ACC112 (cell line): ENCODE measurements at regions not wholly inside any gene's neighbourhood (a gene's known extent, or its start where the extent isn't known, plus 50 kb on each side); places are given as distances from the start of the nearest gene placed in this dataset.
"Not testable (repeated sequence)": the region's sequence is repeated elsewhere in the genome, so short reads cannot be mapped to it uniquely, and the experiment has no call there.

ENCODE experiments used
- H2AFZ ChIP-seq: fragments of 200-600 bp; sonication (generic); one replicate; pipeline ENCODE4 v1.6.0; 2017; ENCODE audit warnings: antibody characterized with exemption, low read length; ENCODE audit not compliant: unreplicated experiment
- H3K27ac ChIP-seq: fragments of 200-600 bp; sonication (generic); 2 replicates; pipeline ENCODE4 v1.5.1; 2014; ENCODE audit warnings: low read depth, mild to moderate bottlenecking, antibody characterized with exemption, low read length, moderate library complexity
- H3K27me3 ChIP-seq: fragments of 200-600 bp; sonication (generic); 2 replicates; pipeline ENCODE4 v1.6.1; 2014; ENCODE audit warnings: mild to moderate bottlenecking, antibody characterized with exemption, low read length, moderate library complexity, mixed read lengths; ENCODE audit not compliant: insufficient read depth
- H3K36me3 ChIP-seq: fragments of 200-600 bp; sonication (generic); 2 replicates; pipeline ENCODE4 v1.6.1; 2016; ENCODE audit warnings: mild to moderate bottlenecking, antibody characterized with exemption, low read length, moderate library complexity, mixed read lengths; ENCODE audit not compliant: insufficient read depth
- H3K4me1 ChIP-seq: fragments of 200-600 bp; sonication (generic); one replicate; pipeline ENCODE4 v1.6.1; 2016; ENCODE audit warnings: low read length, mixed read lengths; ENCODE audit not compliant: insufficient read depth, unreplicated experiment, control insufficient read depth
- H3K4me3 ChIP-seq: fragments of 200-600 bp; sonication (generic); 2 replicates; pipeline ENCODE4 v1.5.1; 2014; ENCODE audit warnings: mild to moderate bottlenecking, low read depth, low read length
- H3K79me2 ChIP-seq: fragments of 200-600 bp; sonication (generic); one replicate; pipeline ENCODE4 v1.6.0; 2016; ENCODE audit warnings: low read length; ENCODE audit not compliant: control insufficient read depth, unreplicated experiment, insufficient read depth

DNA sequence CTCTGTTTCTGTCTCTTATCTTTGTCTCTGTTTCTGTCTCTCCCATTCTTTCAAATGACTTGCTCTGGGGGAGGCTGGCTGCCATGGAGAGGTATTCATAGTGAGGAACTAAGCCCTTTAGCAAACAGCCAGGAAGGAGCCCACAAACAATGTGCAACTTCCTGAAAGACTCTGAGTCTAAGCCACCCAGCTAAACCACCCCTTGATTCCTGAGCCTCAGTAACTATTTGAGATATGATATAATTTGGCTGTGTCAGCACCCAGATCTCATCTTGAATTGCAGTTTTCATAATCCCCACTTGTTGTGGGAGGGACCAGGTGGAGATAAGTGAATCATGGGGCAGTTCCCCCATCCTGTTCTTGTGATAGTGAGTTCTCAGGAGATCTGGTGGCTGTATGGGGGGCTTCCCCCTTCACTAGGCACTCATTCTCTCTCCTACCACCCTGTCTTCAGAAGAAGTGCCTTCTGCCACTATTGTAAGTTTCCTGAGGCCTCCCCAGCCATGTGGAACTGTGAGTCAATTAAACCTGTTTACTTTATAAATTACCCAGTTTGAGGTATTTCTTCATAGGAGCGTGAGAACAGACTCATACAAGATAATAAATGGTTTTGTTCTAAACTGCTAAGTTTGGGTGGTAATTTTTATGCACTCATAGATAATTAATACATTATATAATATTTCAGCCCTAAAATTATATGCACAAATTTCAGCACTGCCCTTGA lies 121.2 kb upstream of the FOXP2 start:
- Histone ChIP-seq H3K79me2 (no peaks in the 10 kb centered on the region), H3K36me3 (no peaks in the 10 kb centered on the region), H3K27ac (no peak overlapping the region), H2AFZ (no peak overlapping the region), H3K4me3 (no peak overlapping the region), H3K27me3 (no peaks in the 10 kb centered on the region), H3K4me1 (no peaks in the 10 kb centered on the region)

DNA sequence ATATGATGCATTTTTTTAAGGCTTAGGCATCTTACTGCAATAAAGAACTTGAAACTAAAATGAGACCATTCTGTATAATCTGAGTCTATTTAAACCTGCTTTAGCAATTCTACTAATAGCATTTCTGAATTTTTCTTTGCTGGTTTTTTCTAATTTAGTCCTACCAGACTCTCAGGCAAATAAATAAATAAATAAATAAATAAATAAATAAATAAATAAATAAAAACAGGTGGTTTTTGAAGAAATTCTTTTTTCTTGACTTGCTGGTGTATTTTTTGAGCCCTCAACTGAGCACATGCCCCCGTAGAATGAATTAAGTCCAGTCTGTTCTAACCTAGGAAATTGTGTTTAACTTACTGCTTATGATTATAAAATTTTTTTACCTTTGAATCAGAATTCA lies 134.7 kb upstream of the FOXP2 start:
- Histone ChIP-seq H3K4me1 (no peaks in the 10 kb centered on the region), H3K4me3 (no peak overlapping the region), H2AFZ (no peak overlapping the region), H3K36me3 (no peaks in the 10 kb centered on the region), H3K27ac (no peak overlapping the region), H3K79me2 (no peaks in the 10 kb centered on the region), H3K27me3 (no peaks in the 10 kb centered on the region)

GRCh38 chr7:114273218-114273617 lies 141.4 kb upstream of the FOXP2 start:
- no peaks in the 10 kb centered on the region; the same call in 1 of the 2 replicates for H3K36me3 ChIP-seq
- no peaks in the 10 kb centered on the region for H3K79me2 ChIP-seq
- no peak overlapping the region for H3K27ac ChIP-seq
- no peak overlapping the region for H3K4me3 ChIP-seq
- no peaks in the 10 kb centered on the region for H3K4me1 ChIP-seq
- no peak overlapping the region for H2AFZ ChIP-seq
- no peaks in the 10 kb centered on the region for H3K27me3 ChIP-seq

- Histone ChIP-seq H3K79me2 (no peaks in the 10 kb centered on the region), H3K36me3 (no peaks in the 10 kb centered on the region; the same call in 1 of the 2 replicates), H3K27ac (no peak overlapping the region), H2AFZ (no peak overlapping the region), H3K27me3 (no peaks in the 10 kb centered on the region), H3K4me1 (no peaks in the 10 kb centered on the region), H3K4me3 (no peak overlapping the region)
Observed at GRCh38 chr7:114269714-114270113, 144.9 kb upstream of the FOXP2 start.

GRCh38 chr7:114267550-114267949 lies 147.1 kb upstream of the FOXP2 start:
- H3K27ac ChIP-seq, H2AFZ ChIP-seq, H3K79me2 ChIP-seq, H3K4me3 ChIP-seq, H3K4me1 ChIP-seq, H3K27me3 ChIP-seq, H3K36me3 ChIP-seq: not testable (repeated sequence)

DNA sequence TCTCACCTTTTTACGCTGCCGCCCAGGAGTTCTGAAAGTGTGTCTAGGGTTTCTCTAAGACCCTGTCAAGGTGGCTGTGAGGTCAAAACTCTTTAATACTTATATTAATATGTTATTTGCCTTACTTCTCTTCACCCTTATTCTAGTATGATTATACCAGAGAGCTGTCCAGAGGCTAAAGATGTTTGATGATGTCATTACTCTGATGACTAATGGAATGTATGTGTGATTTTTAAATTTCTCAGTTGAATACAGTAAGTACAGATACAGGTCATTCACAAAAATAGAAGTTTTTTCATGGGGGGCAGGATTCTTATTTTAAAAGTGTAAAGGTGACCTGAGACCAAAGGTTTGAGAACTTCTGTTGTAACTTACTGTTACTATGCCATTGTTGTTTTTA lies 150.6 kb upstream of the FOXP2 start:
- no peaks in the 10 kb centered on the region for H3K27me3 ChIP-seq
- no peak overlapping the region for H3K27ac ChIP-seq
- H2AFZ ChIP-seq, result no peak overlapping the region
- H3K79me2 ChIP-seq, result no peaks in the 10 kb centered on the region
- no peaks in the 10 kb centered on the region for H3K4me1 ChIP-seq
- H3K4me3 ChIP-seq, result no peak overlapping the region
- no peaks in the 10 kb centered on the region for H3K36me3 ChIP-seq

DNA sequence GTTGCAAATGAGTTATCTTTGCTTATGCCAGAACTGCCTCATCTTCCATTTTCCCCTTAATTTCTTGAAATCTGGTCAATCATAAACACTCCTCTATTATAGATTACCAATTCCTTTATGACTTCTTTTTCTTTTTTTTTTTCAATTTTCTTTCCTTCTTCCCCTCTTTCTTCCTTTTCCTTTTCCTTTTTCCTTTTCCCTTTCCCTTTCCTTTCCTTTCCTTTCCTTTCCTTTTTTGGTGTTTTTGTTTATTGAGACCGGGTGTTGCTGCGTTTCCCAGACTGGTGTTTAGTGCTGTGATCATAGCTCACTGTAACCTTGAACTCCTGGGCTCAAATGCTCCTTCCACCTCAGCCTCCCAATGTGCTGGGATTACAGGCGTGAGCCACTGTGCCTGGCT lies 151.4 kb upstream of the FOXP2 start:
- H3K79me2 ChIP-seq, result no peaks in the 10 kb centered on the region

GRCh38 chr7:114255404-114255841 lies 159.2 kb upstream of the FOXP2 start:
- Histone ChIP-seq H3K4me1 (no peaks in the 10 kb centered on the region), H3K27ac (no peak overlapping the region), H3K79me2 (no peaks in the 10 kb centered on the region), H3K36me3 (no peaks in the 10 kb centered on the region), H3K4me3 (no peak overlapping the region), H3K27me3 (no peaks in the 10 kb centered on the region), H2AFZ (no peak overlapping the region)

More for the DNA sequence above, 151.4 kb upstream of the FOXP2 start:
- no peaks in the 10 kb centered on the region for H3K27me3 ChIP-seq
- no peak overlapping the region for H3K27ac ChIP-seq
- no peaks in the 10 kb centered on the region for H3K4me1 ChIP-seq
- H3K4me3 ChIP-seq, result no peak overlapping the region
- no peaks in the 10 kb centered on the region for H3K36me3 ChIP-seq
- H2AFZ ChIP-seq, result no peak overlapping the region

DNA sequence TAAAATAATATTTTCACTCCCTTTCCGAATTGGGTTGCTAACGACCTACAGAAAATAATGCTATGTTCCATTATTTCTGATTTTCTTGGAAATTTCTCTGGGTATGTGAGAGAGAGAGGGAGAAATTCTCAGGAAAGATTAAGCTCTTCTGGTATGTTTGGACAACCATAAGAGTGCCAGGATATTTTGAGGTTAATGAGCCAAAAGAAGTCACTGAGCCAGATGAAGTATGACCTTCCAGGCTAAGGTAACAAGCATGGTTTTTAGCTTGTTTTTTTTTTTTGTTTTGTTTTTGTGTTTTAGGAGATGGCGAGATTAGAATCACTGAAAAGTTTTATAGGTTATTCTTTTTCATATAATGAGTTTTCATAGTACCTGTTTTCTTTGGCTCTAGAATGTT lies 171.0 kb upstream of the FOXP2 start:
- peaks cover 9% of the 10 kb centered on the region for H3K4me1 ChIP-seq
- H3K4me3 ChIP-seq, result no peak overlapping the region
- H3K36me3 ChIP-seq, result no peaks in the 10 kb centered on the region
- H3K79me2 ChIP-seq, result no peaks in the 10 kb centered on the region
- H3K27me3 ChIP-seq, result no peaks in the 10 kb centered on the region
- H2AFZ ChIP-seq, result no peak overlapping the region
- H3K27ac ChIP-seq, result no peak overlapping the region

DNA sequence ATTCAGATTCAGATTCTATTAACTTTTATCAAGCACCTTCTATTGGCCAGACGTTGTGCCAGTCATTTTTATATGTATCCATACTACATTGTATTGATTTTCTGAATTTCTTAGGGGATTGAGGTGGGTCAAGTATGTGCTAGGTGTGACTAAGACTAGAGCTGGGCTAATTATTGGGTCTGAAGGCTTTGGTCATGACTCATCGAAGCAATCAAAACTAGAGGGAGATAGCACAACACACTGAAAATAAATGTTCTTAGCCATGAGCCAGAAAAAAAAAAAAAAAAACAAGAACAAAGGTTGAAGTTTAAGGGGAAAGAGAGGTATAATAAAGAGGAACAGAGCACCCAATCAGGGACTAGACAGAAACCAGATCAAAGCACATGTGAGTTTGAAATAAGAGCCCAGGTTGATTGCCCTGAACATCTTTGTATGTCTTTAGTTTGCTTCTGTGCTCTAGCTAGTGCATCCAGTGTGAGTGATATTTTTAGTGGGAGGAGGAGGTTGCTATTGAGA lies 171.6 kb upstream of the FOXP2 start:
- H3K27ac ChIP-seq, result no peak overlapping the region
- H3K27me3 ChIP-seq, result no peaks in the 10 kb centered on the region
- H3K4me3 ChIP-seq, result no peak overlapping the region
- no peaks in the 10 kb centered on the region for H3K79me2 ChIP-seq
- H2AFZ ChIP-seq, result no peak overlapping the region
- H3K4me1 ChIP-seq, result peaks cover 9% of the 10 kb centered on the region
- H3K36me3 ChIP-seq, result no peaks in the 10 kb centered on the region

DNA sequence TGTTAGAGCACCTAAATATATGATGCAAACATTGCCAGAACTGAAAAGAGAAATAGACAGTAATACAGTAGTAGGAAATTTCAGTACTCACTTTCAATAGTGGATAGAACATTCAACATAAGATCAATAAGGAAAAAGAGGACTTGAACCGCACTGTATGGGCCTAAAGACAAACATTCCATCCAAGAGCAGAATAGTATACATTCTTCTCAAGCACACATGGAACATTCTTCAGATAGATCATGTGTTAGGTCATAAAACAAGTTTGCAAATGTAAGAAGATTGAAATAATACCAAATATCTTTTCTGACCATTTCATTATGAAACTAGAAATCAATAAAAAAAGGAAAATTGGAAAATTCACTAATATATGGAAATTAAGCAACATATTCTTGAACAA lies 185.4 kb upstream of the FOXP2 start:
- Histone ChIP-seq H3K79me2 (no peaks in the 10 kb centered on the region), H3K27me3 (no peaks in the 10 kb centered on the region), H2AFZ (no peak overlapping the region), H3K4me3 (no peak overlapping the region), H3K4me1 (no peaks in the 10 kb centered on the region), H3K27ac (no peak overlapping the region), H3K36me3 (no peaks in the 10 kb centered on the region)
